Left colon (tissue), 2 donors: ENCODE measurements at regions not wholly inside any gene's neighbourhood (a gene's known extent, or its start where the extent isn't known, plus 50 kb on each side); places are given as distances from the start of the nearest gene placed in this dataset.

ENCODE experiments used
- ATAC-seq: fragments of 200-7000 bp; cut with Tn5 transposase; one replicate; pipeline ENCODE4 v1.9.1; 2020; ENCODE audit warnings: mild to moderate bottlenecking, moderate library complexity
- DNase-seq, 2 donors: peaks; one replicate each; pipeline ENCODE4 v3.0.0-alpha.2; 2020
- intact Hi-C, 2 donors: fragments of 100-400 bp; cut with DNase I in 1 of 2; cut with micrococcal nuclease in 1 of 2; formaldehyde crosslinking; loops; one replicate each; pipeline versions ENCODE4 v1.11.2 to v1.14.0; 2022; cut with DNase I, micrococcal nuclease
- donor health status: DM: no; HTN: no; CAD: no.
- donor health status: DM: yes; HTN: yes; CAD: no.

DNA sequence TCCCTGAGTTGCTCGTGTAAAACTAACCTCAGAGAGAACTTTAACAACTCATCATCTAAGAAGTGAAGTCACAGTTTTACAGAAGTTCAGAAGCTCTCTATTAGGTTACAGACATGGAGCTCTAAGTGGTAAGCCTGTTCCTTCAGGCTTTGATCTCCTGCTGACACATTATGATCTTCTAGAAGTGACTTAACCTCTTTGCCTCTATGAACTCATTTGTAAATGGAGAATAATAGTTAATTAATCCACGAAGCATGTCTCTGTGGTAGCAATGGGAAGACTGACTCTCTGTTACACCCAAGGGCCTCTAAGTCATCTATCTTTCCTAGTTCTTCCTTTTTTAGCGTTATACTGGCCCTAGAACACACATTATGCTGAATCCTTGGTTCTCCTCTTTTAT is 157.9 kb upstream of the NRIP1 start:
- intact Hi-C loops, result no loop called here
- DNase-seq (no peak), ATAC-seq (no peak)

GRCh38 chr21:15224346-15225086 is 159.7 kb upstream of the NRIP1 start:
- ATAC-seq (no peak), DNase-seq (no peak)
- intact Hi-C loops, result no loop called here

DNA sequence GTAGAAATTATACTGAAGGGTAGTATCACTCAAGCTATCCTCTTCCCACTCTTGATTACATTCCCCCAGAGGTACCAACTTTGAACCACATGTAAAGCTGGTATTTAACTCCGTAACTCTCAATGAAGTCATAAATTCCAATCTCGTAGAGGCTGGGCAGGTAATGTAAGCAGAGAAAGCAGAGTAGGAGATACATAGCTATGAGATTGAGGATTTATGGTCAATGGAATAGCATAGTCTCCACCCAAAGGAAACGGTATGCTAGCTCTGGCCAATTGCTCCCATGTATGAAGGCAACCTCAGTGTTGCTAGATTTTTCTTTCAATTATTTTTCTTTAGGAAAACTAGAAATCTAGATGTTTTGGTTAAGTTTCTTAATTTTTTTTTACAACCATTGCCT is 163.1 kb upstream of the NRIP1 start:
- ATAC-seq, result peak; percentile 99
- DNase-seq, result no peak
- intact Hi-C loops, result no loop called here

- DNase-seq (no peak), ATAC-seq (no peak)
- intact Hi-C loops, result no loop called here
Measured at GRCh38 chr21:15229390-15229789, 164.6 kb upstream of the NRIP1 start.

DNA sequence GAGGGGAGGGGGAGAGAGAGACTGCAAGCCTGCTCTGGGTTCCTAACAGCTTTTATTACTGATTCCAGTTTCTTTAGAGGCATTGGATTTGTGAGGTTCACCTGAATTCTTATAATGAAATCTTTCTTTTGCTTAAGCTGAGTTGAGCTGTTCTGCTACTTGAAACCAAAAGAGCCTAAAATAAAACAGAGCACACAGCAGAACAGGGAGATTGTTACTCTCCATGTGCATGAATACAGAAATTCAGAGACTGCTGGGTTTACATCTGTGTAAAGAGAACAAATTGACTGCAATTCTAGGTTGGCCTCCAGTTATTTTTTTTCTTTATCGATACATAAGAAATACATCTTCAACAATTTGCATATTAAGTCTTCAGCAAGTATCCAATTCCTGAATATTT is 168.8 kb upstream of the NRIP1 start:
- no peak for ATAC-seq
- intact Hi-C loops, result no loop called here
- no peak for DNase-seq

DNA sequence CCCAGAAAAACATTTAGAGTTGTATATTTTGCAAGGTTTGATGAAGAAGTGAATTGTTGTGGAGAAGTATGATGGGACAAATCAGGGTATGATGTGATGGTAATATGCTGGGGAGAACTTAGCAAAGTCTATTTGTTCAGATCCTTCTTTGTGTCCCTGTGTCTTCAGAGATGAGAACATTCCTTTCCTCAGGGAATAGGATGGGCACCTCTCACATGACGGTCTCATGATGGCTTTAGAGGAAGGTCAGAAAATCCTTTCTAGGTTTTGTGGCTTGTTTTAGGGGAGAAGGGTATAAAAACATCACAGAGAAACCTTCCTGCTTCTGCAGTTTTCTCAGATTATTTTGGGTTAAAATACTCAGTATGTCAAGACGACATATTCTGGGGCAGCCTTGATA is 171.3 kb upstream of the NRIP1 start:
- intact Hi-C loops, result no loop called here
- ATAC-seq (no peak), DNase-seq (no peak)

DNA sequence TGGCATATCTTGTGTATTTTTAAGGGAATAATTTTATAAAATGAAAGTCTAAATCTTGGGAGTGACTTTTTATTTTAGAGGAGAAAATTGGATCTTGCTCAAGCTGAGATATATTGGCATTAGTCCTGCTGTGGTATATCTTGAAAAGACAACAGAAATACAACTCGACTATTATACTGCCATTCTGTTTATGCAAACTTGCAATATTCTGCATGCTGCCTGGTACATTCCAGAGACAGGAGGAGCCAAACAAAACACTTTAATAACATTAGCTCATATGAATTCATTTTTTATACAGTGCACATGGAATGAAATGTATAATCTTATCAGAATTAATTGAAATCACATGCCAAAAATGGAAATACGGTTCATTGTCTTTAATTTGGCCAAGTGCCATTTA is 176.0 kb upstream of the NRIP1 start:
- ATAC-seq (no peak), DNase-seq (no peak)
- intact Hi-C loops, result no loop called here

- intact Hi-C loops, result no loop called here
- no peak for ATAC-seq
Measured at GRCh38 chr21:15241997-15242736, 177.4 kb upstream of the NRIP1 start.

DNA sequence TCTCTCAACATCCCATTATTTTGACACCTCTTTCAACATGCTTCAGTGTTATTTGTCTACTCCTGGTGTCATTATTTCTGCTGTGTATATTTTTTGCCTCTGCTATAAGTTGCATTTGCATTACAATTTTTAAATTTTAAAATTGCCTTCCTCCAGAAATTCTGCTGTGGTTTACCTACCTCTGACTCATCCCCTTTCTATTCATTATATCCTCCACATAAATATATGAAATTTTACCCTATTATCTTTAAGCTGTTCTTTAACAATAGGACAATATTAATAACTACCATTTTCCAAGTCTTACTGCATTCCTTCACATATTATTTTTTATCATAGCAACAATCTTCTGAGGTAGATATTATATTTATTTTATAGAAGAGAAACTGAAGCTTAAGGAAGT is 178.1 kb upstream of the NRIP1 start:
- ATAC-seq, result no peak
- intact Hi-C loops, result no loop called here

More at GRCh38 chr21:15241997-15242736, 177.4 kb upstream of the NRIP1 start:
- DNase-seq, result no peak

GRCh38 chr21:15243406-15243805 is 178.6 kb upstream of the NRIP1 start:
- no peak for DNase-seq
- intact Hi-C loops, result no loop called here
- ATAC-seq, result no peak

More for the DNA sequence above, 178.1 kb upstream of the NRIP1 start:
- DNase-seq, result no peak

DNA sequence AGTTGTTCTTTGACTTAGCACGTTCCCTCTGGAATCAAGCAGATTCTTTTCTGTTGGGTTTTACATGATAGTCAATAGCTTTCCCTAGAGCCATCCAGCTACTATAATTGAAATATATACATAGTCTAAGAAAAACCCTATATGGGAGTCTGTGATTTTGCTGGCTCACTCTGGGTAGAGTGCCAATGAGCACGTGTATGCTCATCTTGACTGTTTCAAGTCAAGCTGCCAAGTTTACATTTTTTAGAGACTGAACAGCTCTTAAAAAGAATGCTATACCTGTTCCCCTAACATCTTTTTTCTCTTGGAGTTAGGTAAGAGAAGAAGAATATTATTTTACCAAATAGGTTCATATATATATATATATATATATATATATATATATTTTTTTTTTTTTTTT is 182.8 kb upstream of the NRIP1 start:
- no peak for DNase-seq
- no peak for ATAC-seq
- intact Hi-C loops, result no loop called here

GRCh38 chr21:15249285-15249993 is 184.6 kb upstream of the NRIP1 start:
- ATAC-seq (no peak), DNase-seq (no peak)
- intact Hi-C loops, result no loop called here

GRCh38 chr21:15250384-15250783 is 185.6 kb upstream of the NRIP1 start:
- ATAC-seq (no peak), DNase-seq (no peak)
- intact Hi-C loops, result no loop called here

DNA sequence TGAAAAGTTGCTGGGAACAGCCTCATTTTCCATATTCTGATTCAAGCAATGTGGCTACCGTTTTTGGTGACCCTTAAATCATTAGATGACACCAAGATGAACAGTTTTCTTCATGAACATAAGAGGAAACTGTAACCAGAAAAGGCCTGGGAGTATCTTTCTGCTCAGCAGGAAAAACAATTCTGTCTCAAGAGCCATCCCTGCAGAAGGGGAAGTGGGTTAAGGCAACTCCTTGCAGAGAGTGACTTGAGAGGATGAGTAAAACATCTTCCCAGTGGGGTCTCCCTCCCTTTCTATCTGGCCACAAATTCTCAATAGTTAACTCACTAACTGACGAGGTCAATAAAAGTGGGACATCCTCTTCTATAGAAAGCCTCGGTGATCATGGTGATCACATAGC is 187.6 kb upstream of the NRIP1 start:
- intact Hi-C loops, result no loop called here
- DNase-seq, result no peak
- ATAC-seq, result no peak

GRCh38 chr21:15254111-15254510 is 189.3 kb upstream of the NRIP1 start:
- intact Hi-C loops, result no loop called here
- ATAC-seq, result no peak
- DNase-seq, result no peak

DNA sequence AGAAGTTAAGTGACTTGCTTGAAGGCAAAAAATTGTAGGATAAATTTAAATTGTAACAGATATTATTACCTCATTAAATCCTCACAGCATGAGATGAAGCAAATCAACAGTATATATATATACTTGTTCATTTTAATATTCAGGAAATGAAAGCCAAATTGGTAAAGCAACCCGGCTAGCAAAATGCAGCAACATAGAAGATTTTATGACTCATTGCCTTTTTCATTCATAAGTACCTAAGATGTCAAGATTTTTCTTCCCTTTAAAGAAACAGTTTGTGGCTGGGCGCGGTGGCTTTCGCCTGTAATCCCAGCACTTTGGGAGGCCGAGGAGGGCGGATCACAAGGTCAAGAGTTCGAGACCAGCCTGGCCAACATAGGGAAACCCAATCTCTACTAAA is 190.5 kb upstream of the NRIP1 start:
- no peak for DNase-seq
- ATAC-seq, result no peak
- intact Hi-C loops, result no loop called here

- ATAC-seq (no peak), DNase-seq (no peak)
- intact Hi-C loops, result no loop called here
Measured at GRCh38 chr21:15255763-15256162, 191.0 kb upstream of the NRIP1 start.

- intact Hi-C loops, result no loop called here
- DNase-seq, result no peak
Measured at GRCh38 chr21:15256996-15257395, 192.2 kb upstream of the NRIP1 start.

GRCh38 chr21:15257646-15258045 is 192.8 kb upstream of the NRIP1 start:
- no peak for ATAC-seq
- intact Hi-C loops, result no loop called here
- no peak for DNase-seq

More at GRCh38 chr21:15256996-15257395, 192.2 kb upstream of the NRIP1 start:
- no peak for ATAC-seq

- intact Hi-C loops, result no loop called here
- no peak for DNase-seq
- ATAC-seq, result no peak
Measured at GRCh38 chr21:15259824-15260223, 195.0 kb upstream of the NRIP1 start.
